ENCODE measurements at regions not wholly inside any gene's neighbourhood (a gene's known extent, or its start where the extent isn't known, plus 50 kb on each side); places are given as distances from the start of the nearest gene placed in this dataset.

DNA sequence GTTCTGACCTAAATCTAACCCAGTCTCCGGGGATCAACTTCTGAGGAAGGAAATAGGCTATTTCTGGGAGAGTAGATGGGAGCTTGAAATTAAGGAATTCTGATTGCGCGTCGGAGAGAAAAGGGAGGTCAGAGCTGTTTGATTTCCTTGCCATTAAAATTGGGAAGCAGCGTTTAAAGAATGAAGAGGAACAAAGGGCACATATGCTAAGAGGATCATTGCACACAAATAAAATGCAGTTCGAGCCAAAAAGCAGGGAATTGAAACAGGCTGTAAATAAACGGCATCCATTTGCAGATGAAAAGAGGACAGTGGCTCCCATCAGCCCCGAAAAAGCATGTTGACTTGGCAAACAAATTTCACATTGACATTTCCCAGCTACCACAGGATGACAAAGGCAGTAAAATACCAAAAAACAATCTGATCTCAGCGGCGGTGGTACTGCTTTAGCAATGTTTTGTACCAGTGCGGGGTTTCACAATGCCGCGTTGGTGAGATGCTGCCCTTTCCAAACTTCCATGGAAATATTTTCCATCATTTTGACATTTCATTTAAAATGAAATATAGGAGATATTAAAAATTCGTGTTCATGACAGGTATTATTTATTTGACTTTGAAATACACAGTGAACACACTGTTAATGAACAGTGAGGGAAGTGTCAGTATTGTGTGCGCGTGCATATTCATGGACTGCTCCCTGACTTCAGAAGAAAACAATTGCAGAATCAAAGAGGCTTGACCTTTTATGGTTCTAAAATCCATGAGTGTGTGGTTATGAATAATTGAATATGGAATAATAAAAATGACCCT is 108.8 kb downstream of the SQOR start:
- Histone ChIP-seq H3K9me3 (no peaks in the 10 kb centered on the region), H3K9ac (ENCODE audit: low read depth in 2 of 2, low read length in 2 of 2) (no peak overlapping the region), H3K4me1 (no peaks in the 10 kb centered on the region), H3K4me3 (no peak overlapping the region), H3K27me3 (no peaks in the 10 kb centered on the region), H3K27ac (no peak overlapping the region), H3K36me3 (no peaks in the 10 kb centered on the region)
- no peak for DNase-seq
- TF ChIP-seq, protein P1, sequence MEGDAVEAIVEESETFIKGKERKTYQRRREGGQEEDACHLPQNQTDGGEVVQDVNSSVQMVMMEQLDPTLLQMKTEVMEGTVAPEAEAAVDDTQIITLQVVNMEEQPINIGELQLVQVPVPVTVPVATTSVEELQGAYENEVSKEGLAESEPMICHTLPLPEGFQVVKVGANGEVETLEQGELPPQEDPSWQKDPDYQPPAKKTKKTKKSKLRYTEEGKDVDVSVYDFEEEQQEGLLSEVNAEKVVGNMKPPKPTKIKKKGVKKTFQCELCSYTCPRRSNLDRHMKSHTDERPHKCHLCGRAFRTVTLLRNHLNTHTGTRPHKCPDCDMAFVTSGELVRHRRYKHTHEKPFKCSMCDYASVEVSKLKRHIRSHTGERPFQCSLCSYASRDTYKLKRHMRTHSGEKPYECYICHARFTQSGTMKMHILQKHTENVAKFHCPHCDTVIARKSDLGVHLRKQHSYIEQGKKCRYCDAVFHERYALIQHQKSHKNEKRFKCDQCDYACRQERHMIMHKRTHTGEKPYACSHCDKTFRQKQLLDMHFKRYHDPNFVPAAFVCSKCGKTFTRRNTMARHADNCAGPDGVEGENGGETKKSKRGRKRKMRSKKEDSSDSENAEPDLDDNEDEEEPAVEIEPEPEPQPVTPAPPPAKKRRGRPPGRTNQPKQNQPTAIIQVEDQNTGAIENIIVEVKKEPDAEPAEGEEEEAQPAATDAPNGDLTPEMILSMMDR (IDR thresholded peaks at IDR 0.05) = no peak
- intact Hi-C loops (cut with DNase I) = no loop called here

DNA sequence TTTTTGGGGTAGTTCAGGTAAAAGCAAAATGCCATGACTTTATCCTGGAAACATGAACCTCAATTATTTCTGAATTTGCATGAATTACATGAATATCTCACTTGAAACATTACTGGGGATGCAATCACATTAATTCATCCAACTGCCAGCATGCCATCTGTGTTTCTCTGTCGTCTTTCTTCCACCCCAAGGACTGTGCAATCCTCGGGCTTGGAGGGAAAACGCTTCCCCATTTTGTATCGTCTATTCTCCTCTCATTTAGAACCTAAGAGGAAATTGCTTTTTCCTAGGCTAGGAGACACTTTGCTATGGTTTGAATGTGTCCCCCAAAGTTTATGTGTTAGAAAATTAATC is 109.4 kb downstream of the SQOR start:
- Histone ChIP-seq H3K27me3 (no peaks in the 10 kb centered on the region), H3K4me1 (no peaks in the 10 kb centered on the region), H3K36me3 (no peaks in the 10 kb centered on the region), H3K9me3 (no peaks in the 10 kb centered on the region), H3K27ac (no peak overlapping the region), H3K9ac (ENCODE audit: low read depth in 2 of 2, low read length in 2 of 2) (no peak overlapping the region), H3K4me3 (no peak overlapping the region)
- no peak for DNase-seq
- TF ChIP-seq, protein P1 (IDR thresholded peaks at IDR 0.05) = no peak
- intact Hi-C loops (cut with DNase I) = no loop called here

DNA sequence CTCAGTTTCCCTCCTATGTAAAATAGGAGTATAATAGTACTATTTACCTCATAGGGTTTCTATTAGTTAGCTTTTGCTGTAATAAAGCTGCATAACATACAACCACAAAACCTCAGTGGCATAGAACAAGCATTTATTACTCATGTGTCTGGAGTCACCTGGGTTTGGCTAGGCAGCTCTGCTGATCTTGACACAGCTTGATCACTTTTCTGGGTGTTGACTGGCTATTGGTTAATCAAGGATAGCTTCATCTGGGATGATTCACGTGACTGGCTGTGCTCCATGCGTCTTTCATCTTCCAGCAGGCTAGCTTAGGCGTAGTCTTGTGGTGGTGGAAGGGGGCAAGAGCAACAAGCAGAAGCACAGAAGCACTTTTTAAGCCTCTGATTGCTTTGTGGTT is 112.6 kb downstream of the SQOR start:
- Histone ChIP-seq H3K4me1 (no peaks in the 10 kb centered on the region), H3K9me3 (no peaks in the 10 kb centered on the region), H3K9ac (ENCODE audit: low read depth in 2 of 2, low read length in 2 of 2) (no peak overlapping the region), H3K36me3 (no peaks in the 10 kb centered on the region), H3K4me3 (no peak overlapping the region), H3K27me3 (no peaks in the 10 kb centered on the region), H3K27ac (no peak overlapping the region)
- TF ChIP-seq, protein P1 (IDR thresholded peaks at IDR 0.05) = no peak
- no peak for DNase-seq
- intact Hi-C loops (cut with DNase I) = no loop called here

DNA sequence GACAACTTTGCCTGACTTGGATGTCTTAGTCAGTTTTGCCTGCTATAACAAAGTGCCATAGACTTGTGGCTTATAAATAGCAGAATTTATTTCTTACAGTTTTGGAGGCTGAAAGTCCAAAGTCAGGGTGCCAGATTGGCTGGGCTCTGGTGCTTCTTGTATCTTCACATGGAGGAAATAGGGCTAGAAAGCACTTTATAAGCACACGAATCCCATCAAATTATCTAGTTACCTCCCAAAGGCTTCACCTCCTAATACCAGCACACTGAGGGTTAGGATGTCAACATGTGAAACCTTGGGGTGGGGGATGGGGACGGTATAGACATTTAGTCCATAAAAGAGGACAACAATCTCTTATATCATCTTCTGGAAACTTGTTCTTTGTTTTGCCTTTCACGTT is 116.8 kb downstream of the SQOR start:
- H3K27ac ChIP-seq = no peak overlapping the region
- no peaks in the 10 kb centered on the region for H3K9me3 ChIP-seq
- TF ChIP-seq, protein P1 (IDR thresholded peaks at IDR 0.05) = no peak
- intact Hi-C loops (cut with DNase I) = no loop called here
- no peaks in the 10 kb centered on the region for H3K36me3 ChIP-seq
- H3K27me3 ChIP-seq = no peaks in the 10 kb centered on the region
- no peak overlapping the region for H3K9ac ChIP-seq (ENCODE audit: low read depth in 2 of 2, low read length in 2 of 2)
- no peak for DNase-seq
- no peaks in the 10 kb centered on the region for H3K4me1 ChIP-seq
- no peak overlapping the region for H3K4me3 ChIP-seq

DNA sequence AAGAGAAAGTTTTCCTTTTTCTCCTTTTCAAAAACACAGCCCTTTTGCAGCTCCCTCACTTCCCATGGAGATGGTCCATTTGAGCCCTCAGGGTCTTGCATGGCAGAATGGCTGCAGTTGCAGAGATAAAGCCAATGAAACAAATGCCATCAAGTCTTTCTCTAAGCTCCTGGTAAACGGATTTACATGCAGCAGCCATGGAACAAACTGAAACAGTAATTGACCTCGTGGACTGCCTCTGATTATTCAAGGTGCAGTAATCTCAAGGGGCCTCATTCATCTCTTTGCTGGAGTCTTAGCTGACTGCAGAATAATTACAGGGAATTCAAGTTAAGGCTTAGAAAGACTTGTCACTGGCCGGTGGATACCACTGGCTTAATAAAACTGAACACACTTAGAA is 125.1 kb downstream of the SQOR start:
- H3K27me3 ChIP-seq = no peaks in the 10 kb centered on the region
- intact Hi-C loops (cut with DNase I) = no loop called here
- H3K36me3 ChIP-seq = no peaks in the 10 kb centered on the region
- no peaks in the 10 kb centered on the region for H3K4me1 ChIP-seq
- TF ChIP-seq, protein P1 (IDR thresholded peaks at IDR 0.05) = no peak
- no peak overlapping the region for H3K27ac ChIP-seq
- H3K9ac ChIP-seq (ENCODE audit: low read depth in 2 of 2, low read length in 2 of 2) = no peak overlapping the region
- H3K9me3 ChIP-seq = no peaks in the 10 kb centered on the region
- no peak overlapping the region for H3K4me3 ChIP-seq
- no peak for DNase-seq

All from colonic mucosa (tissue), 4 donors.